Hepatocyte (in vitro differentiated cells): ENCODE measurements at regions not wholly inside any gene's neighbourhood (a gene's known extent, or its start where the extent isn't known, plus 50 kb on each side); places are given as distances from the start of the nearest gene placed in this dataset.

Experiments used
- EZH2 ChIP-seq: fragments of 200-600 bp; sonication (generic); IDR thresholded peaks from 2 replicates; pipeline ENCODE4 v1.6.1; 2016; ENCODE audit warnings: antibody characterized with exemption, mild to moderate bottlenecking, borderline replicate concordance
- EZH2phosphoT487 ChIP-seq: fragments of 200-600 bp; sonication (generic); IDR thresholded peaks from one replicate; pipeline ENCODE4 v1.6.1; 2018; ENCODE audit warnings: antibody characterized with exemption, mild to moderate bottlenecking, low read depth, moderate library complexity; ENCODE audit not compliant: unreplicated experiment, severe bottlenecking
- TF ChIP-seq, protein P1 (sequence below): fragments of 200-600 bp; sonication (generic); IDR thresholded peaks from 2 replicates; pipeline ENCODE4 v1.5.1; 2016; ENCODE audit warnings: antibody characterized with exemption, mild to moderate bottlenecking; ENCODE audit not compliant: poor library complexity

DNA sequence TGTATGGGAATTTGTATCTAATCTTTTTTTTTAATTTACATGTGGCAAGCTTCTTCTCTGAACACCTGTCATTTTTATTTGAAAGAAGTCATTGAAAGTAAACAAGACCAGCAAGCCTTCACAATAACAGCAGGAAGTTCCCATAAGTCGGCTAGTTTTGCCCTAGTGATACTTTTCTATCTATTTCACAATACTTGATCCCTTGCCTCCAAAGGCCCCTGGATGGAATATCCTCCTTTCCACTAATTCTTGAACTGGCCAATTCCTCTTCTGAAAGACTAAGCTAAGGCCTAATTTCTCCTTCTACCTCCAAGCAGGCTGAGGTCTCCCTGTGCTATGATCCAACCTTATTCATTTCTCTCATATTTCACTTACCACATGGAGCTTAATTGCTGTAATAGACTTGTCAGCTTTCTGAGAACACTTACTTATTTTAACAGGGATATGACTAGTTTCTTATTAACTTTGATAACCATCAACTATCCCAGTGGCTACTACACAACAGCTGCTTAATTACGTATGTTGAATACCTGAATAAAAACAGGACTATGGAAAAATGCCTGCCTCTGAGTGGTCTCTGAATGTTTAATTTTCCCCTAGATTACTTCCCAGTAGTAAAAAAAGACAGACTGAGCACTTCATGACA is 194.2 kb downstream of the MAD2L1 start:
- TF ChIP-seq, protein P1, sequence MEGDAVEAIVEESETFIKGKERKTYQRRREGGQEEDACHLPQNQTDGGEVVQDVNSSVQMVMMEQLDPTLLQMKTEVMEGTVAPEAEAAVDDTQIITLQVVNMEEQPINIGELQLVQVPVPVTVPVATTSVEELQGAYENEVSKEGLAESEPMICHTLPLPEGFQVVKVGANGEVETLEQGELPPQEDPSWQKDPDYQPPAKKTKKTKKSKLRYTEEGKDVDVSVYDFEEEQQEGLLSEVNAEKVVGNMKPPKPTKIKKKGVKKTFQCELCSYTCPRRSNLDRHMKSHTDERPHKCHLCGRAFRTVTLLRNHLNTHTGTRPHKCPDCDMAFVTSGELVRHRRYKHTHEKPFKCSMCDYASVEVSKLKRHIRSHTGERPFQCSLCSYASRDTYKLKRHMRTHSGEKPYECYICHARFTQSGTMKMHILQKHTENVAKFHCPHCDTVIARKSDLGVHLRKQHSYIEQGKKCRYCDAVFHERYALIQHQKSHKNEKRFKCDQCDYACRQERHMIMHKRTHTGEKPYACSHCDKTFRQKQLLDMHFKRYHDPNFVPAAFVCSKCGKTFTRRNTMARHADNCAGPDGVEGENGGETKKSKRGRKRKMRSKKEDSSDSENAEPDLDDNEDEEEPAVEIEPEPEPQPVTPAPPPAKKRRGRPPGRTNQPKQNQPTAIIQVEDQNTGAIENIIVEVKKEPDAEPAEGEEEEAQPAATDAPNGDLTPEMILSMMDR, result no peak
- TF ChIP-seq EZH2, result no peak
- TF ChIP-seq EZH2phosphoT487, result no peak
